Stimulated activated effector memory CD8-positive, alpha-beta T cell treated with anti-CD3 and anti-CD28 coated beads, Interleukin-12 subunit alpha, Interleukin-12 subunit beta, amount 100 ng/mL, for 72 hours (primary cell): ENCODE measurements at regions not wholly inside any gene's neighbourhood (a gene's known extent, or its start where the extent isn't known, plus 50 kb on each side); places are given as distances from the start of the nearest gene placed in this dataset.
"Not testable (repeated sequence)": the region's sequence is repeated elsewhere in the genome, so short reads cannot be mapped to it uniquely, and the experiment has no call there.

Experiments used
- ATAC-seq: fragments of 150-1000 bp; cut with Tn5 transposase; 2 replicates; pipeline ENCODE4 v1.10.0; 2021
- DNase-seq, 2 donors: peaks; one replicate each; pipeline ENCODE4 v3.0.0; 2021 to 2022; ENCODE audit warnings: low spot score in 2 of 2
- H3K27ac Mint-ChIP-seq: one replicate; pipeline ENCODE4 v1.8.0; 2022; ENCODE audit warnings: mild to moderate bottlenecking, mixed read lengths
- H3K36me3 Mint-ChIP-seq: one replicate; pipeline ENCODE4 v1.8.0; 2022; ENCODE audit warnings: mild to moderate bottlenecking, mixed read lengths
- H3K4me1 Mint-ChIP-seq: one replicate; pipeline ENCODE4 v1.8.0; 2022; ENCODE audit warnings: mixed read lengths
- H3K4me3 Mint-ChIP-seq: one replicate; pipeline ENCODE4 v1.8.0; 2022; ENCODE audit warnings: mild to moderate bottlenecking, mixed read lengths
- H3K9me3 Mint-ChIP-seq: one replicate; pipeline ENCODE4 v1.8.0; 2022; ENCODE audit warnings: mixed read lengths

DNA sequence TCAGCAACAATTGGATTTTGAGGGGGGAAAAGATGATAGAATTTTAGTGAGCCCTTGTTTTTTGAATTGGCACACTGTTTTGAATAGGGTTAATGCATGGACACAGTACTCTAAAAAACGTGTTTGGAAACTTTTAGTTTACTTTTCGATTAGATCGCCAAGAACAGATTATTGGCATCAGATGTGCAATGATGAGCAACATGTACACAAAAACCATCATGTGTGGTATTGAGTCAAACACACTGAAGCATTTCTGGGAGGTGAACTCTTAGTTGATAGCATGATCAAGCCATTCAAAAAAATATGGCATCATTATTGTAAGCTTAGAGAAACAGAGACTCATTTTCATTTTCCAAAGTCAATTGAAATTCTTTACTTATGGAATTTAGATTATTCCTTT is 329.2 kb downstream of the ADAMTS20 start:
- H3K36me3 Mint-ChIP-seq: no peaks in the 10 kb centered on the region
- no peak for DNase-seq

DNA sequence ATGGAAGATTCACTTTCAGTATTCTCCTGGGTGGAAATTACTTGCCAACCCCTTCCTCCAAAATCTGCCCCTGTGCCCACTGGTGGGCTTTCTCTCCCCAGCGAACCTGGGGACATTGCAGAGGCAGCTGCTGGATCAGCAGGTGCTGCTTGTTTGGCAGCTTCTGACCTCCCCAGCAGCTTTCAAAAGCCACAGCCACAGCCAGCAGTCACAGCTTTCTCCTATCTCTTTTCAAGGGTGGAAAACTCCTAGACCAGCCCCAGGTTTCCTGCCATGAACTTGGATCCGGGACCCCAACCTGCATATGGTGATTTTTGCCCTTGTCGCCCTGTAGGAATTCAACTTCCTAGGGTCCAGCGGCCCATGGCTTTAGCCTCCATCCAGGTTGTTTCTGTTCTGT is 330.8 kb downstream of the ADAMTS20 start:
- H3K9me3 Mint-ChIP-seq: peaks cover 7% of the 10 kb centered on the region
- DNase-seq: no peak
- no peaks in the 10 kb centered on the region for H3K36me3 Mint-ChIP-seq
- H3K4me3 Mint-ChIP-seq: no peak overlapping the region
- ATAC-seq: no peak
- no peak overlapping the region for H3K27ac Mint-ChIP-seq
- H3K4me1 Mint-ChIP-seq: no peaks in the 10 kb centered on the region

More for the DNA sequence above, 329.2 kb downstream of the ADAMTS20 start:
- no peak for ATAC-seq
- Mint-ChIP-seq H3K9me3 (peaks cover 12% of the 10 kb centered on the region), H3K4me1 (no peaks in the 10 kb centered on the region), H3K4me3 (no peak overlapping the region), H3K27ac (no peak overlapping the region)

DNA sequence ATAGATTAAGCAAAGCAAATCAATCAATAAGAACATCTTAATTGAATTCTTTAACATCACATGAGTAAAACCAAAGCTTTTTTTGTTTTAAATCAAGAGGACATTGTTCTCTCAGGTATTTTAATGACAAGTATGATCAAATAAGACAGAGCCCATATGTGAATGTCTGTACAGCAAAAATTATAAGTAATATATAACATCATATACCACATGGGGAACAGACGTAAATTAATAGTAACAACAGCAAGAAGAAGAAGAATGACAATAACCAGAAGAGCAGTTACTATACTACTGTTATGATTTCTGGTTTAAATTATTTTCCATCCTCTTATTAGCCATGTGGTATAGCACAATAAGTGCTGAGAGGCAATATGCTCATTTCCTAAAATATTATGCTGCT is 335.5 kb downstream of the ADAMTS20 start:
- DNase-seq (no peak), ATAC-seq (no peak)
- peaks cover 3% of the 10 kb centered on the region for H3K9me3 Mint-ChIP-seq
- no peaks in the 10 kb centered on the region for H3K4me1 Mint-ChIP-seq
- no peak overlapping the region for H3K4me3 Mint-ChIP-seq
- H3K36me3 Mint-ChIP-seq: no peaks in the 10 kb centered on the region
- no peak overlapping the region for H3K27ac Mint-ChIP-seq

DNA sequence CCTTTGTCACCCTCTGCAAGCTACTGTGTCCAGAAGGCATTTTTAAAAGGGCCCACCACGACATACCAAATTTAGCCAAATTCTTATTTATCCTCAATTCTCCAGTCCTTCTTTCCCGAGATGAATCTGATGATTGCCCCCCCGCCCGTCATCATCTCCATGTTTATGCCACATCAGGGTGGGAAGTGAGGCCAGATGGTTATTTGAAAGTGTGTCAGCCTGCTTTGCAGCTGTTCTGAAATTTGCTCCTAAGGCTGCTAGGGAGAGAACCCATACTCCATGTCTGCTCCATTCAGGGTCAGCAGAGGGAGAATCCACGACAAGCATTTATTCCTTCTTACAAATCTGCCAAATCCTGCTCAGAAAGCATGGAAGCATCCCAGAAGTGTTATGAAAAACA is 337.8 kb downstream of the ADAMTS20 start:
- Mint-ChIP-seq H3K4me3 (no peak overlapping the region), H3K27ac (no peak overlapping the region), H3K9me3 (peaks cover 3% of the 10 kb centered on the region), H3K4me1 (no peaks in the 10 kb centered on the region), H3K36me3 (no peaks in the 10 kb centered on the region)
- ATAC-seq (no peak), DNase-seq (no peak)

DNA sequence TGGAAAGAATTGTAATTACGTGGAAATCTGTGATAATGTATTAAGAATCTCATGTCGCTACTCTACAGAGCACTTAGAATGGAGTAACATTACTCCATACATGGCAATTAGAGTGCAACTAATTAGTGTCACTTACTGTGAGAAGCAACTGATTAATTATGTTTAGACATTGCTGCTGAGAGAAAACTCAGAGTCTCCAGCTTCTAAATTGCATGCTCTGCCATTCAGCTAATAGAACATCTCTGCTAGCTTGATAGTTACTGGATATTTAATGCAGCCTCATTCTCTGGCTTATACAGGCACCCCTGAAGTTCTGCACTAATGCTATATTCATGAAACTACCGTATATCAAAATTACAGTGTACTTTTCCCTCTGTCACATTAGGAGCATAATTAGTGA is 338.4 kb downstream of the ADAMTS20 start:
- H3K36me3 Mint-ChIP-seq: no peaks in the 10 kb centered on the region
- H3K4me1 Mint-ChIP-seq: no peaks in the 10 kb centered on the region
- no peak for DNase-seq
- H3K27ac Mint-ChIP-seq: no peak overlapping the region
- H3K4me3 Mint-ChIP-seq: no peak overlapping the region
- ATAC-seq: no peak
- peaks cover 3% of the 10 kb centered on the region for H3K9me3 Mint-ChIP-seq

DNA sequence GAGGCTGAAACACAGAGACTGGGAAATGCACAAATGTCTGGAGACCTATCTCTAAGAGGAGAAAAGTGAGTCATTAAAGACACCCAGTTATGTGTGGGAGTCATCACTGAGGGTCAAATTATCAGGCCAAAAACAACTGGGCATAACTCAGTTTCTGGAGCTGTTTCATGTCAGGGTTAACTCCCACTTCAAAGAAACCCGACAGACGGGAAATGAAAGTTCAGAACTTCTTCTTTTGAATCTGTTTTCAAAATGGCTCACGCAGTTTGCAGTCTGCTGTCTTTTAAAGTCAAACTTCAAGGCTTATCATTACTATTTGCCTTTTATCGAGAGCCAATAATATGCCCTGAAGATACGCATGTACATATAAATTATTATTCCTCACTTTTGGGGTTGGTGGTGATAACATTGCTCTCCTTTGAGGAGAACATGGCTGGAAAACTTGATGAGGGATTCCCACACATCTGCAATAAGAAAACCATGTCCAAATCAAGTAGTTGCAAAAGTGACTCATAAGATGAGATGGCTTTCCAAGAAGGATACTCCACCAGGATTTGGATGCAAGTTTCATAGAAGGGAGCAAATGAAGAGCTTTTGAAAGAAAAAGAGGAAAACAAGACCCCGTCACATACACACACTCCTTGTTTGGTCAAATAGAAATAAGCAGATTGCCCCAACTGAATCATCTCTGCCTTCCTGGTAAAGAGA is 341.4 kb downstream of the ADAMTS20 start:
- no peak for DNase-seq
- Mint-ChIP-seq H3K9me3 (peaks cover 4% of the 10 kb centered on the region), H3K36me3 (no peaks in the 10 kb centered on the region), H3K27ac (no peak overlapping the region), H3K4me3 (no peak overlapping the region), H3K4me1 (no peaks in the 10 kb centered on the region)
- ATAC-seq: no peak

DNA sequence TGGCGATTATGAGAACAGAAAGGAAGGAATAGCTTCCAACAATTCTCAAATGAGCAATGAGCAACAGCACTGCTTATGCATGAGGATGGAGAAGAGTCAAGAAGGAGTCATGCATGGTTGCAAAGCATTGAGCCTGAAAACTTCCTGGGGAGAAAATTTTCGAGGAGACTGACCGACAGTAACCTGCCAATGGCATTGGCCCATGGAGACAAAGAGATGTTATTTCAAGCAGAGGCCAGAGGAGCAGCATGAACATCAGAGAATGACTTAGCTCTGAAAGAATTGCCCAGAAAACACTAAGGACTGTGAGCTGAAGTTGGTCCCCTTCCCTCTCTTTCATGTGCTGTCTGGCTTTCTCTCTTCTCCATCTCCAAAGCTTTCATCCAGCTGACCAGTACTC is 343.4 kb downstream of the ADAMTS20 start:
- Mint-ChIP-seq H3K4me3 (no peak overlapping the region), H3K4me1 (no peaks in the 10 kb centered on the region), H3K36me3 (no peaks in the 10 kb centered on the region), H3K9me3 (peaks cover 4% of the 10 kb centered on the region), H3K27ac (no peak overlapping the region)
- no peak for DNase-seq
- no peak for ATAC-seq

DNA sequence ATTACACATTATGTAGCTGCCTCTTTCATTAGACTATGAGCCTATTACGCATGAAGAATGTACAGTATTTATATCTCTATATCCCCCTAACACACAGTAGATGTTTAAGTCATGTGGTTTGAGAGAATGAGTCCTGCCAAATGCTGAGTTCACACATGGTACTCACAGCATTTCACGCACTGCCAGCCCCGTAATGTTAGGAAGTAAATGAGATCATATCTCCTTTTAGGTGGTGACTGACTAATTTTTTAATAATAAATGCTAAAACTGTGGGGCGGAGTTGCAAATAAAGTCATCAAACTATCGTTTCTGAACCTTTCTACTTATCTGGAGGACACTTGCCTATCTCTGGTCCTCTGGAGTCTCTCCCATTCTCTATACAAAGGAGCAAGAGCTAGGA is 343.8 kb downstream of the ADAMTS20 start:
- H3K27ac Mint-ChIP-seq: no peak overlapping the region
- H3K4me1 Mint-ChIP-seq: no peaks in the 10 kb centered on the region
- ATAC-seq (no peak), DNase-seq (no peak)
- peaks cover 4% of the 10 kb centered on the region for H3K9me3 Mint-ChIP-seq
- no peak overlapping the region for H3K4me3 Mint-ChIP-seq
- H3K36me3 Mint-ChIP-seq: no peaks in the 10 kb centered on the region

DNA sequence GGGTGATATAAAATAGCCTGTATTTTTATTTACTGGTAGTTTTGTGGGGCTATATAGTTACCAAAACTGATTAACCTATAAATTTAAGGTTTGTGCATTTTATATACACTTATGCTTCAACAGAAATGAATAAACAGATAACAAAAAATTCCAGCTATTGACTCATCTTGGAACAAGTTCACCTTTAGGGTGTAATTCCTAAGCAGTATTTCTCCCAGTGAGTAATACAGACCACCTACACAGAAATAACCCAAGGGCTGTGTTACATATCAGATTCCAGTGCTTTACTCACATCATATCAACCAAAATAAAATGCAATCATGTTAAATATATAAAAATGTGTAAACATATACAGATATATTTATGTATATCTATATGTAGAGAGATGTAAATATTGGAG is 345.6 kb downstream of the ADAMTS20 start:
- Mint-ChIP-seq H3K4me1 (no peaks in the 10 kb centered on the region), H3K4me3 (no peak overlapping the region), H3K9me3 (peaks cover 6% of the 10 kb centered on the region), H3K27ac (no peak overlapping the region), H3K36me3 (no peaks in the 10 kb centered on the region)
- ATAC-seq (no peak), DNase-seq (no peak)

DNA sequence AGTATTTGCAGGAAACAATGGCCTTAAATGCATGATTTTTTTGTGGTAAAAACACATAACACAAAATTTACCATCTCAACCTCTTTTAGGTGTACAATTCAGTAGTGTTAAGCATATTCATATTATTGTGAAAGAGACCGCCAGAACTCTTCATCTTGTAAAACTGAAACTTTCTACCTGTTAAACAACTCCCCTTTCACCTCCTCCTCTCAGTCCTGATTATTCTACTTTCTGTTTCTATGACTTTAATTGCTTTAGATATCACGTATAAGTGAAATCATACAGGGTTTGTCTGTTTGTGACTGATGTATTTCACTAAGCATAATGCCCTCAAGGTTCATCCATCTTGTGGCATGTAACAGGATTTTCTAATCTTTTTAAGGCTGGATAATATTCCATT is 353.4 kb downstream of the ADAMTS20 start:
- DNase-seq (no peak), ATAC-seq (no peak)
- no peak overlapping the region for H3K27ac Mint-ChIP-seq
- H3K4me3 Mint-ChIP-seq: no peak overlapping the region
- no peaks in the 10 kb centered on the region for H3K36me3 Mint-ChIP-seq
- no peaks in the 10 kb centered on the region for H3K4me1 Mint-ChIP-seq
- H3K9me3 Mint-ChIP-seq: peaks cover 10% of the 10 kb centered on the region

DNA sequence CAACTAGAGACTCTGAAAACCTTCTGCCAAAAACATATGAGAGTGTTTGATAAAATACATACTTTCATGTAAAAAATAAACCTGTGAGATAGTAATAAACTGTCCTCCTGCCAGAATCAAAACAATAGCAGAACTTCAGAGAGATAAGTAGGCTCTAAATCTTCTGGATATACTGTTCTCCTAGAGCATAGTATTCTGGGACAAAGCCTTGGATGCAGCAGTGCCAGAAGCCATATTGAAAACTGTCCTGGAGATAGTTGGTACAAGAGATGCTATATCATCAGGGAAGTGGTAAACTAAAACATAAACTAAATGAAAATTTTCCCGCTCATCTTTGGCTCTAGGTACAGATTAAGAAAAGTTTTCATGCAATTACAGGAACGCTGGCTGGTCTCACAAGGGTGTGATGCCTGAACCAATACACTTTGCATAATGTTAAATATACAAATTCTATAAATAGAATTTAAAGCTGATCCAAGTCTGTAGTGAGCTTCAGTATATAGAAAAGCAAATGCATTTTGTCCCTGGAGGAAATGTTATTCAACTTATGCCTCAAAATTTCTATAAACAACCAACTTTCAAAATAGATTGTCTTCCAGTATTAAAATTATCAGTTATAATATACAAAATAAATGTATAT is 355.6 kb downstream of the ADAMTS20 start:
- no peak for DNase-seq
- Mint-ChIP-seq H3K36me3 (no peaks in the 10 kb centered on the region), H3K4me3 (no peak overlapping the region), H3K27ac (no peak overlapping the region), H3K9me3 (peaks cover 8% of the 10 kb centered on the region), H3K4me1 (no peaks in the 10 kb centered on the region)
- no peak for ATAC-seq

DNA sequence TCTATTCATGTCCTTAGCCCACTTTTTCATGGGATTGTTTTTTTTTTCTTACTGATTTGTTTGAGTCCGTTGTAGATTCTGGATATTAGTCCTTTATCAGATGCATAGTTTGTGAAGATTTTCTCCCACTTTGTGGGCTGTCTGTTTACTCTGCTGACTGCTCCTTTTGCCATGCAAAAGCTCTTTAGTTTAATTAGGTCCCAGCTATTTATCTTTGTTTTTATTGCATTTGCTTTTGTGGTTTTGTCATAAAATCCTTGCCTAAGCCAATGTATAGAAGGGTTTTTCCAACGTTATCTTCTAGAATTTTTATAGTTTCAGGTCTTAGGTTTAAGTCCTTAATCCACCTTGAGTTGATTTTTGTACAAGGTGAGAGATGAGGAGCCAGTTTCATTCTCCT is 358.9 kb downstream of the ADAMTS20 start:
- not testable (repeated sequence) for H3K36me3 Mint-ChIP-seq, H3K4me3 Mint-ChIP-seq, H3K27ac Mint-ChIP-seq, ATAC-seq, DNase-seq, H3K4me1 Mint-ChIP-seq
- peaks cover 16% of the 10 kb centered on the region for H3K9me3 Mint-ChIP-seq

DNA sequence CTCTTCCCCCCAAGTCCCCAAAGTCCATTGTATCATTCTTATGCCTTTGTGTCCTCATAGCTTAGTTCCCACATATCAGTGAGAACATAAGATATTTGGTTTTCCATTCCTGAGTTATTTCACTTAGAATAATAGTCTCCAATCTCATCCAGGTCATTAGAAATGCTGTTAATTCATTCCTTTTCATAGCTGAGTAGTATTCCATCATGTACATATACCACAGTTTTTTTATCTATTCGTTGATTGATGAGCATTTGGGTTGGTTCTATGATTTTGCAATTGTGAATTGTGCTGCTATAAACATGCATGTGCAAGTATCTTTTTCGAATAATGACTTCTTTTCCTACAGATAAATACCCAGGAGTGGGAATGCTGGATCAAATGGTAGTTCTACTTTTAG is 359.6 kb downstream of the ADAMTS20 start:
- H3K4me1 Mint-ChIP-seq, DNase-seq, H3K4me3 Mint-ChIP-seq, H3K27ac Mint-ChIP-seq, H3K36me3 Mint-ChIP-seq, ATAC-seq: not testable (repeated sequence)
- peaks cover 18% of the 10 kb centered on the region for H3K9me3 Mint-ChIP-seq

DNA sequence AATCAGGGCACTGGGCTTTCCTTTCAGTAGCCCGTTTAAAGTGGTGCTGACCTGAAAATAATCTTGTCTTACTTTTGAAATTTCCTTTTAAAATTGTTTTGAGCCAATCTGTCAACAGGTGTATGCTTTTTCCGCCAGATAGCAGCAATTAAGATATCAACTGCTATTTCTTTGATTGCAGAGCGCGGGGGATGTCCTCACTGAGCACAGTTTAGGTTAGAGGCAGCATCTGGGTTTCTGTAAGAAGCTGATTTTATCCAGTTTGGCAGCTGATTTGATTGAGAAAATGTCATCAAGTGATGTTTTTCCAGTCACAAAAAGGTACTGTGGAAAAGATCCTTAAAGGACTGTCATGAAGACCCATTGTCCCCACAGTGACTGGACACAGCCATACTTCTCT is 371.8 kb downstream of the ADAMTS20 start:
- no peak overlapping the region for H3K4me3 Mint-ChIP-seq
- DNase-seq (no peak), ATAC-seq (no peak)
- no peaks in the 10 kb centered on the region for H3K4me1 Mint-ChIP-seq
- H3K9me3 Mint-ChIP-seq: peaks cover 7% of the 10 kb centered on the region
- no peak overlapping the region for H3K27ac Mint-ChIP-seq
- no peaks in the 10 kb centered on the region for H3K36me3 Mint-ChIP-seq

DNA sequence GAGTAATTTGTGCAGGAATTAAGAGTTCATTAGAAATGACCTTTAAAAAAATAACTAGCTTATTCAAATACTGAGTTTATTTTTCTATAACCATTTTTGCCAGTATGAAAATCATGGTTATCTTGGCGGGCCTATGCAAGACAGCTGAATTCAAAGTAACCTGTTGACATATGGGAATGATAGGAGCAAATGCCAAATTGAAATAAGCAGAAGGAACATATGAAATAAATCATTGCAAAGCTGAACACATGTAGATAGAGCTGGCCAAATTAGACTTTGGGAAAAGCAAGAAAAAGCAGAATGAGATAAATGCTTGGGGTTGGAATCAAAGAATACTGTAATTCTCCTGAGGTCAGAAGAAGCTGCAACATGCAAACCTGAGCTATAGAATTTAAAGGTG is 372.5 kb downstream of the ADAMTS20 start:
- Mint-ChIP-seq H3K9me3 (peaks cover 6% of the 10 kb centered on the region), H3K36me3 (no peaks in the 10 kb centered on the region), H3K4me1 (no peaks in the 10 kb centered on the region), H3K27ac (no peak overlapping the region), H3K4me3 (no peak overlapping the region)
- no peak for ATAC-seq
- DNase-seq: no peak

DNA sequence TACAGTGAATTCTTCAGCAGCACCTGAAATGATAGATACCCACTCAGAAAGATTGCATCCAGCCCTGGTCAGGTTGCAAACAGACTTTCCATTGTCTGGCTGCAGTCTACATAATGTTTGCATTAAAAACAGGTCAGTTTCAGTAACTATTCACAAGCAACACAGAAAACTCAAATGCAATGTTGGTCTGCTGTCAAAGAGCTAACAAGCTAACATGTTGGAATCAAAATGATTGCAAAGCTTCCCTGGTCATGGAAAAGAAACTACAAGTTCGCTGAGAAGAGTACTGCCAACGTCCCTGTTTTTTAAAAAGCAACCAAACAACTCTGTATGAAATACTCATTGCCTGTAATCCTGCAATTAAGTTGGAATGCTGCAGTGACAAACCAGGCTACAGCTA is 374.7 kb downstream of the ADAMTS20 start:
- H3K36me3 Mint-ChIP-seq: no peaks in the 10 kb centered on the region
- no peak for DNase-seq
- H3K4me3 Mint-ChIP-seq: no peak overlapping the region
- H3K4me1 Mint-ChIP-seq: no peaks in the 10 kb centered on the region
- ATAC-seq: no peak
- H3K9me3 Mint-ChIP-seq: no peaks in the 10 kb centered on the region
- H3K27ac Mint-ChIP-seq: no peak overlapping the region
